HG03039 (cell line): ENCODE measurements at regions not wholly inside any gene's neighbourhood (a gene's known extent, or its start where the extent isn't known, plus 50 kb on each side); places are given as distances from the start of the nearest gene placed in this dataset.

Source experiments
- ATAC-seq: cut with Tn5 transposase; IDR thresholded peaks from one replicate; pipeline ENCODE4 v1.9.1; 2021; ENCODE audit warnings: mild to moderate bottlenecking, moderate library complexity; ENCODE audit not compliant: unreplicated experiment

GRCh38 chr4:108529102-108529501 is 91.3 kb upstream of the RPL34 start:
- ATAC-seq = no peak

GRCh38 chr4:108527723-108528122 is 92.7 kb upstream of the RPL34 start:
- ATAC-seq = no peak

GRCh38 chr4:108520807-108521206 is 99.6 kb upstream of the RPL34 start:
- ATAC-seq = no peak

GRCh38 chr4:108519911-108520601 is 100.3 kb upstream of the RPL34 start:
- no peak for ATAC-seq

GRCh38 chr4:108519208-108519833 is 101.1 kb upstream of the RPL34 start:
- no peak for ATAC-seq

GRCh38 chr4:108512615-108513505 is 107.5 kb upstream of the RPL34 start:
- no peak for ATAC-seq

GRCh38 chr4:108511618-108512017 is 108.8 kb upstream of the RPL34 start:
- no peak for ATAC-seq

- ATAC-seq = no peak
Measured at GRCh38 chr4:108502356-108502755, 118.0 kb upstream of the RPL34 start.

GRCh38 chr4:108498925-108499324 is 121.5 kb upstream of the RPL34 start:
- ATAC-seq = no peak

- no peak for ATAC-seq
Measured at GRCh38 chr4:108493596-108493931, 126.8 kb upstream of the RPL34 start.

GRCh38 chr4:108492816-108493595 is 127.4 kb upstream of the RPL34 start:
- no peak for ATAC-seq

GRCh38 chr4:108488865-108489264 is 131.5 kb upstream of the RPL34 start:
- no peak for ATAC-seq

GRCh38 chr4:108486046-108486445 is 134.3 kb upstream of the RPL34 start:
- ATAC-seq = no peak

- no peak for ATAC-seq
Measured at GRCh38 chr4:108484187-108484586, 136.2 kb upstream of the RPL34 start.

- ATAC-seq = no peak
Measured at GRCh38 chr4:108483650-108484049, 136.7 kb upstream of the RPL34 start.

- ATAC-seq = no peak
Measured at GRCh38 chr4:108483079-108483478, 137.3 kb upstream of the RPL34 start.

GRCh38 chr4:108480881-108481280 is 139.5 kb upstream of the RPL34 start:
- no peak for ATAC-seq

- ATAC-seq = no peak
Measured at GRCh38 chr4:108477527-108478108, 142.8 kb upstream of the RPL34 start.

- ATAC-seq = no peak
Measured at GRCh38 chr4:108473163-108473720, 147.1 kb upstream of the RPL34 start.
